ENCODE measurements at regions not wholly inside any gene's neighbourhood (a gene's known extent, or its start where the extent isn't known, plus 50 kb on each side); places are given as distances from the start of the nearest gene placed in this dataset.

- peaks cover 0 to 4% (median 0%) of the 10 kb centered on the region in 5 donors for H3K27me3 Mint-ChIP-seq
- no peaks in the 10 kb centered on the region for H3K36me3 Mint-ChIP-seq
- H3K4me1 Mint-ChIP-seq = no peaks in the 10 kb centered on the region
- POLR2A ChIA-PET = no interaction called here
- no peak for ATAC-seq
- DNase-seq = no peak
- peaks cover 0 to 2% (median 0%) of the 10 kb centered on the region in 9 donors for H3K9me3 Mint-ChIP-seq
- H3K27ac Mint-ChIP-seq = no peak overlapping the region
- no peak overlapping the region for H3K4me3 Mint-ChIP-seq
Observed at GRCh38 chrX:140848800-140849199, 139.2 kb downstream of the LINC00632 start.

- H3K27me3 Mint-ChIP-seq = peaks cover 0 to 3% (median 0%) of the 10 kb centered on the region in 5 donors
- ATAC-seq = no peak
- H3K27ac Mint-ChIP-seq = no peak overlapping the region
- DNase-seq = no peak
- no peaks in the 10 kb centered on the region for H3K9me3 Mint-ChIP-seq
- no peak overlapping the region for H3K4me3 Mint-ChIP-seq
- no peaks in the 10 kb centered on the region for H3K36me3 Mint-ChIP-seq
- POLR2A ChIA-PET = no interaction called here
- no peaks in the 10 kb centered on the region for H3K4me1 Mint-ChIP-seq
Observed at GRCh38 chrX:140860718-140861117, 141.7 kb upstream of the SPANXB1 start.

DNA sequence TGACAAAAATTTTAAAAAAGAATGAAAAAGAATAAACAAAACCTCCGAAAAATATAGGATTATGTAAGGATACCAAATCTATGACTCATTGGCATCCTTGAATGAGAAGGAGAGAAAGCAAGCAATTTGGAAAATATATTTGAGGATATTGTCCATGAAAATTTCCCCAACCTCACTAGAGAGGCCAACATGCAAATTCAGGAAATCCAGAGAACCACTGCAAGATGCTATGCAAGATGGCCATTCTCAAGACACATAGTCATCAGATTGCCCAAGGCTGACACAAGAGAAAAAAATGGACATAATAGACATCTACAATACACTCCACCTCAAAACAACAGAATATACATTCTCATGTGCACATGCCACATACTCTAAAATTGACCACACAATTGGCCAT lies 135.9 kb upstream of the SPANXB1 start:
- POLR2A ChIA-PET = no interaction called here
- peaks cover 0 to 17% (median 0%) of the 10 kb centered on the region in 9 donors for H3K9me3 Mint-ChIP-seq
- no peaks in the 10 kb centered on the region for H3K4me1 Mint-ChIP-seq
- no peak overlapping the region for H3K4me3 Mint-ChIP-seq
- no peak overlapping the region for H3K27ac Mint-ChIP-seq
- ATAC-seq = no peak
- no peaks in the 10 kb centered on the region for H3K36me3 Mint-ChIP-seq
- peaks cover 0 to 4% (median 0%) of the 10 kb centered on the region in 5 donors for H3K27me3 Mint-ChIP-seq
- no peak for DNase-seq

DNA sequence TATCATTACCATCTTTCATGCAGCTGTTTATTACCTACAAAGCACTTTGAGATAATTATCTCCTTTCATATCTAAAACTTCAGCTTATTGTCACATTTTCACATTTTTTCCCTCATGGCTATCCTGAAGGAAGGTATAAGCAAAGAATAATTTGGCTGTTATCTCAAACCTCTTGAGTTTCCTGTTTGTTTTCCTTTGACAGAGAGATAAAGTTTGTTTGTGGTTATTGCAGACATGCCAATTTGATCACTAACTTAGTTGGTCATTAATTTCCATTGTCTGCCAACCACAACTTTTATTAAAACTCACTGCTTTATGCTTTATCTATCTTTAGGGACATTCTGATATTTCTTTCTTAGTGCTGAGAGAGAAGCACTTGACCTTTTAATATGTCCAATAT lies 89.8 kb upstream of the SPANXB1 start:
- DNase-seq (no peak), ATAC-seq (no peak)
- no peak overlapping the region for H3K27ac Mint-ChIP-seq
- peaks cover 0 to 2% (median 0%) of the 10 kb centered on the region in 9 donors for H3K9me3 Mint-ChIP-seq
- H3K4me1 Mint-ChIP-seq = peaks cover 0 to under 1% (median under 1%) of the 10 kb centered on the region in 4 donors
- no peaks in the 10 kb centered on the region for H3K36me3 Mint-ChIP-seq
- H3K27me3 Mint-ChIP-seq = peaks cover 0 to 5% (median 0%) of the 10 kb centered on the region in 5 donors
- POLR2A ChIA-PET = no interaction called here
- H3K4me3 Mint-ChIP-seq = no peak overlapping the region

DNA sequence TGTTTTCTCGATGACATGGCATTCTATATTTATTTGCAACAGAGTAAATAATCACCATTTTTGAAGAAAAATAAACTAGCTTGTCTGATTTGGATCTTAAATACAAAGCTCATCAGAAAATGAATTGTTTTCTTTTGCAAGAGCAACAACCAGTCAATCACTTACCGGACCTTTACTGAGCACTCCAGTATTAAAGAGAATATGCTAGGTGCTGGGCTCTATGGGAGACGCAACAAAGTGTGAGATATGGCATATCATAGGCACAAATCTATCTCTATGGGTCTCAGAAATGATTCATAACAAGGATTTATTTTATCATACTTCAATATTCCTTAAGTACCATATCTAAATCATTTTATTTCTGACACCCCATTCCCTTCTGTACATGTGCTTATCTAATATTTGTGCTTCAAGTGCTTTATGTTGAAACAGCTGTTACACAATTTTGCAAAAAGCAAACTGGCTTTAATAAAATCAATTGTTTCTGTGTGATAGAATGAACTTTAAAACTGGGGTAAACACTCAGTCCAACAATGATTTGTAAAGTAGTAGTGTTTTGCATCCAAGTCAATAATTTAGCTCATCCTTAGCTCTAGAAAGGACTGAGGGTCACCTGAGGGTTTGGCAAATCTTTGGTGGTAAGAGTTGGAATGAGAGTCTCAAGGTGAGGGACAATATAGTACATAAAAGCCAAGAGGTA lies 88.4 kb upstream of the SPANXB1 start:
- DNase-seq = no peak
- H3K27ac Mint-ChIP-seq = peak overlapping the region in 1 of 10 donors; percentile 38
- peaks cover 0 to 1% (median 0%) of the 10 kb centered on the region in 5 donors for H3K27me3 Mint-ChIP-seq
- peaks cover 0 to 7% (median 2%) of the 10 kb centered on the region in 4 donors for H3K4me1 Mint-ChIP-seq
- POLR2A ChIA-PET = no interaction called here
- H3K9me3 Mint-ChIP-seq = peaks cover 0 to 5% (median 0%) of the 10 kb centered on the region in 9 donors
- ATAC-seq = no peak
- H3K36me3 Mint-ChIP-seq = no peaks in the 10 kb centered on the region
- no peak overlapping the region for H3K4me3 Mint-ChIP-seq

DNA sequence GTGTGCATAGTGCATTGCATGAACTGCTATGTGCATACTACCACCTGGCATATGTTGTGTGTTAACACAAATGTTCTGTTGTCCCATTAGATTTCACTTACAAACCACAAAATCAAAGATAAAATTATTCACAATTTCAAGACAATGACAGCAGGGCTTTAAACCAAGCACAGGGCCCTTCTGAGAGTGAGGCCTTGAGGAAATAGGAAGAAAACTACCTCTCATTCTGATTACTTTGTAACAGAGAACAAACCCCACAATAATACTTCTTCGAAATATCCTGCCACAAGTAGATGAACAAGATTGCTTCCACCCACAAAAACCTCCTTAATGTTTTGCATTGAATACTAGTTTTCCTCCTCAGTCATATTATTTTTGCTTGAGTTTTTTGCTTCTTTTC lies 85.5 kb upstream of the SPANXB1 start:
- Mint-ChIP-seq H3K9me3 (peaks cover 0 to 5% (median 0%) of the 10 kb centered on the region in 9 donors), H3K27ac (no peak overlapping the region), H3K4me3 (no peak overlapping the region), H3K36me3 (no peaks in the 10 kb centered on the region), H3K27me3 (no peaks in the 10 kb centered on the region), H3K4me1 (peaks cover 0 to 7% (median 2%) of the 10 kb centered on the region in 4 donors)
- DNase-seq (no peak), ATAC-seq (no peak)
- POLR2A ChIA-PET = no interaction called here

GRCh38 chrX:140917354-140918115 lies 84.9 kb upstream of the SPANXB1 start:
- Mint-ChIP-seq H3K4me3 (no peak overlapping the region), H3K9me3 (peaks cover 0 to 5% (median 0%) of the 10 kb centered on the region in 9 donors), H3K36me3 (no peaks in the 10 kb centered on the region), H3K27me3 (no peaks in the 10 kb centered on the region), H3K4me1 (peaks cover 0 to 7% (median 2%) of the 10 kb centered on the region in 4 donors), H3K27ac (no peak overlapping the region)
- POLR2A ChIA-PET = no interaction called here
- no peak for ATAC-seq
- DNase-seq = no peak

- ATAC-seq = peak in 1 of 2 donors; percentile 74
Observed at GRCh38 chrX:140918398-140919038, 83.9 kb upstream of the SPANXB1 start.

DNA sequence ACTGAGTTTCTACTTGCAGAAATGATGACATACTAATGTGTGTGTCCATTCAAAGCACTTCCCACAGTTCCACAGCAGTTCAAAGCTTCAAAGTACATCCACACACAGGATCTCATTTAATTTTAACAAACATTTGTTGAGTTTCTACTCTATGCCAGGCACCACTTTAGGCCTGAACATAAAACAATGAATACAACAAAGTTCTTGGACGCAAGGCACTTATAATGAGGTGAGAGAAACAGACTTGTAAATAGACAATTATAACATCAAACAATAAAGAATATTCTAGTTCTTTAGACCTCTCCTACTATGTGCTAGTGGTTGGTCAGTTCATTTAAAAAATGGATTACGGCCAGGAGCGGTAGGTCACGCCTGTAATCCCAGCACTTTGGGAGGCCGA lies 82.0 kb upstream of the SPANXB1 start:
- no peaks in the 10 kb centered on the region for H3K36me3 Mint-ChIP-seq
- H3K4me1 Mint-ChIP-seq = peaks cover 0 to 7% (median 2%) of the 10 kb centered on the region in 4 donors
- ATAC-seq = no peak
- no peak overlapping the region for H3K4me3 Mint-ChIP-seq
- no peaks in the 10 kb centered on the region for H3K27me3 Mint-ChIP-seq
- no peak for DNase-seq
- POLR2A ChIA-PET = no interaction called here
- H3K9me3 Mint-ChIP-seq = peaks cover 0 to 5% (median 0%) of the 10 kb centered on the region in 9 donors
- H3K27ac Mint-ChIP-seq = no peak overlapping the region

More at GRCh38 chrX:140918398-140919038, 83.9 kb upstream of the SPANXB1 start:
- Mint-ChIP-seq H3K36me3 (no peaks in the 10 kb centered on the region), H3K4me1 (peaks cover 0 to 7% (median 2%) of the 10 kb centered on the region in 4 donors), H3K27me3 (no peaks in the 10 kb centered on the region), H3K9me3 (peaks cover 0 to 5% (median 0%) of the 10 kb centered on the region in 9 donors), H3K4me3 (no peak overlapping the region), H3K27ac (peak overlapping the region in 2 of 10 donors; percentile 7 to 75)
- peak in 7 of 10 donors; percentile 13 to 55 (median 25) for DNase-seq
- POLR2A ChIA-PET = no interaction called here

- ATAC-seq = no peak
- H3K4me1 Mint-ChIP-seq = peaks cover 0 to 3% (median under 1%) of the 10 kb centered on the region in 4 donors
- peaks cover 0 to 7% (median 0%) of the 10 kb centered on the region in 9 donors for H3K9me3 Mint-ChIP-seq
- H3K27ac Mint-ChIP-seq = no peak overlapping the region
- no peaks in the 10 kb centered on the region for H3K36me3 Mint-ChIP-seq
- no peaks in the 10 kb centered on the region for H3K27me3 Mint-ChIP-seq
- H3K4me3 Mint-ChIP-seq = no peak overlapping the region
- POLR2A ChIA-PET = no interaction called here
- no peak for DNase-seq
Observed at GRCh38 chrX:140923118-140923517, 79.3 kb upstream of the SPANXB1 start.

DNA sequence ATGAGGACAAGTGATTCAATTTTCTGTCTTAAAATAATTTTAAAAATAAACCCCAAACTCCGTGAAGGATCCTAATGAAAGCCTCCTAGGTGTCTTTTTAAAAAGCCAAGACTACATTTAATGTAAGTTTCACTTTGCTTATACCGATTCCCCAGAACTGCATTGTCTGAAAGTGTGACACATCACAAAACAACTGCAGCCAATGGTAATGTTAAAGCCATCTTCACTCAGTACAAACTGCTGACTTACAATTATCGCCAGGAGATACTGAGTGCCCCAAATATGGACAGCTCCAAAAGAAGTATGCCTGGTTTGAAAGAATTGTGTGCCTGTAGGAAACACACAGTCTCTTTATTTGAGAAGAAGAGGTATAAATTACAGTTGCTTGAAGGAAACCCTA lies 73.7 kb upstream of the SPANXB1 start:
- no peaks in the 10 kb centered on the region for H3K4me1 Mint-ChIP-seq
- H3K9me3 Mint-ChIP-seq = peaks cover 0 to 10% (median 0%) of the 10 kb centered on the region in 9 donors
- no peaks in the 10 kb centered on the region for H3K27me3 Mint-ChIP-seq
- H3K4me3 Mint-ChIP-seq = no peak overlapping the region
- no peaks in the 10 kb centered on the region for H3K36me3 Mint-ChIP-seq
- H3K27ac Mint-ChIP-seq = no peak overlapping the region
- no peak for ATAC-seq
- POLR2A ChIA-PET = no interaction called here
- DNase-seq = no peak

- Mint-ChIP-seq H3K27ac (no peak overlapping the region), H3K4me1 (no peaks in the 10 kb centered on the region), H3K4me3 (no peak overlapping the region), H3K9me3 (peaks cover 0 to 10% (median 0%) of the 10 kb centered on the region in 9 donors), H3K36me3 (no peaks in the 10 kb centered on the region), H3K27me3 (no peaks in the 10 kb centered on the region)
- ATAC-seq (no peak), DNase-seq (no peak)
- POLR2A ChIA-PET = no interaction called here
Observed at GRCh38 chrX:140933016-140933415, 69.4 kb upstream of the SPANXB1 start.

Data from naive thymus-derived CD8-positive, alpha-beta T cell (primary cell).